GM12891 (cell line): ENCODE measurements at regions not wholly inside any gene's neighbourhood (a gene's known extent, or its start where the extent isn't known, plus 50 kb on each side); places are given as distances from the start of the nearest gene placed in this dataset.

Experiments used
- POLR2A ChIP-seq: IDR thresholded peaks from 2 replicates; pipeline ENCODE4 v1.6.1; 2011; ENCODE audit warnings: low read depth, low read length, control low read depth
- POLR2AphosphoS5 ChIP-seq: IDR thresholded peaks from 2 replicates; pipeline ENCODE4 v1.6.1; 2011; ENCODE audit warnings: low read depth, low read length, control low read depth
- POU2F2 ChIP-seq: IDR thresholded peaks from 2 replicates; pipeline ENCODE4 v1.6.1; 2011; ENCODE audit warnings: low read depth, mild to moderate bottlenecking, control low read depth, low read length, moderate library complexity
- SPI1 ChIP-seq: IDR thresholded peaks from 2 replicates; pipeline ENCODE4 v1.6.1; 2011; ENCODE audit warnings: low read depth, low read length, control low read depth
- TAF1 ChIP-seq: IDR thresholded peaks from 2 replicates; pipeline ENCODE4 v1.6.1; 2011; ENCODE audit warnings: low read depth, low read length, control low read depth

DNA sequence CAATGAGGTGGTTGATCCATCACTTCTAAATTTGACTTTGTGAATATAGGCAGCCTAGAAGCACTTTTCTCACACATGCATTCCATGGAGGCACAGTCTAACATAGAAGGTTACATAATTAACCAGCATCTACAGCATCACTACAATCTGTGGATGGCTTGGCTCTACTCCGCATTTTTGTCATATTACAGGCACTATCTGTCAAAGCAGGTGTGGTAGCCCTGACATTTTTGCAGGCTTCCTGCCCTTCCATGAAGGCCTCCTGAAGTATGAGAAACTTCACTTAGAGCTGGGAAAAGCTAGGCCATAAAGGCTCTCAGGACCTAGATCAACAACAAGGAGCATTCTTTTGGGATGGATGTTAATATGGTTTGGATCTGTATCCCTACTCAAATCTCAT lies 378.0 kb downstream of the ANXA1 start:
- TF ChIP-seq POLR2A (no peak), POLR2AphosphoS5 (no peak), POU2F2 (no peak), TAF1 (no peak), SPI1 (no peak)
